ENCODE measurements at regions not wholly inside any gene's neighbourhood (a gene's known extent, or its start where the extent isn't known, plus 50 kb on each side); places are given as distances from the start of the nearest gene placed in this dataset.

DNA sequence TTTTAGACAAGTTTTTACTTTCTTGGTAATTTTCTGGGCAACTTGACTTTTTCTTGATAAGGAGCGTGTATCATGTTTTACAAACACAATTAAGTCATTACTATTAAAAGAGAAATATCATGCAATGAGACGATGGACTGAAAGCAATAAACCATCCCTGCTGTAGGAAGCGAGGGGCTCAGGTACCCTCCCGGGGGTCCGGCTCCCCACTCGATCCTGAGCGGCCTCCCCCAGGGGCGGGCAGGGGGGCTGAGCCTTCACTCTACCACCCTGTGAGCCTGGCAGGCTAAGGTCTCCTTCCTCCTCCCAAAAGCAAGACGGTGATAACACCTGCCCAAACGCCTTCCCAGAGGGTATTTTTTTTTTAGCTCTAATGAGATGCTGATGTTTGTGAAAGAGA is 51.8 kb upstream of the ADGRA1 start:
- Mint-ChIP-seq H3K4me1 (no peaks in the 10 kb centered on the region), H3K27ac (no peak overlapping the region)
- intact Hi-C loops (cut with micrococcal nuclease), result no loop called here

GRCh38 chr10:133034762-133035161 is 53.0 kb upstream of the ADGRA1 start:
- Mint-ChIP-seq H3K27ac (no peak overlapping the region), H3K4me1 (no peaks in the 10 kb centered on the region), H3K36me3 (ENCODE audit: low read depth) (no peaks in the 10 kb centered on the region), H3K27me3 (no peaks in the 10 kb centered on the region), H3K9me3 (no peaks in the 10 kb centered on the region), H3K4me3 (no peak overlapping the region)
- intact Hi-C loops (cut with micrococcal nuclease), result no loop called here
- no peak for DNase-seq

More for the DNA sequence above, 51.8 kb upstream of the ADGRA1 start:
- no peak for DNase-seq
- Mint-ChIP-seq H3K27me3 (no peaks in the 10 kb centered on the region), H3K36me3 (ENCODE audit: low read depth) (no peaks in the 10 kb centered on the region), H3K9me3 (no peaks in the 10 kb centered on the region), H3K4me3 (no peak overlapping the region)

GRCh38 chr10:133034092-133034491 is 53.6 kb upstream of the ADGRA1 start:
- Mint-ChIP-seq H3K4me3 (no peak overlapping the region), H3K27me3 (no peaks in the 10 kb centered on the region), H3K36me3 (ENCODE audit: low read depth) (no peaks in the 10 kb centered on the region), H3K9me3 (no peaks in the 10 kb centered on the region), H3K4me1 (no peaks in the 10 kb centered on the region), H3K27ac (no peak overlapping the region)
- DNase-seq, result no peak
- intact Hi-C loops (cut with micrococcal nuclease), result no loop called here

DNA sequence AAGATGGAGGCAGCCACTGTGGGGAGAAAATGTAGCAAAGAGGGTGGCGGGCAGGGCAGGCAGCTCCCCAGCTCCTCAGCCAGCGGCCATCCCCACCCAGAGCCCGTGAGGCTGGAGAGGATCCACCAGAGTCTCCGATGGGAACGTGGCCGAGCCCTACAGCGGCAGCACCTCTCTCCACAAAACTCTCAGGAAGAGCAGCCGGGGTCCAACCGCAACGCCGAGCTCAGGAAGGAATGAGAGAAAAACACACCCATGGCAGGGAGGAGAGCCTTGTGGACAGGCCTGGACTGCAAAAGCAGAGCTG is 54.0 kb upstream of the ADGRA1 start:
- Mint-ChIP-seq H3K4me1 (no peaks in the 10 kb centered on the region), H3K9me3 (no peaks in the 10 kb centered on the region), H3K4me3 (no peak overlapping the region), H3K27ac (no peak overlapping the region), H3K36me3 (ENCODE audit: low read depth) (no peaks in the 10 kb centered on the region), H3K27me3 (no peaks in the 10 kb centered on the region)
- DNase-seq, result no peak
- intact Hi-C loops (cut with micrococcal nuclease), result no loop called here

DNA sequence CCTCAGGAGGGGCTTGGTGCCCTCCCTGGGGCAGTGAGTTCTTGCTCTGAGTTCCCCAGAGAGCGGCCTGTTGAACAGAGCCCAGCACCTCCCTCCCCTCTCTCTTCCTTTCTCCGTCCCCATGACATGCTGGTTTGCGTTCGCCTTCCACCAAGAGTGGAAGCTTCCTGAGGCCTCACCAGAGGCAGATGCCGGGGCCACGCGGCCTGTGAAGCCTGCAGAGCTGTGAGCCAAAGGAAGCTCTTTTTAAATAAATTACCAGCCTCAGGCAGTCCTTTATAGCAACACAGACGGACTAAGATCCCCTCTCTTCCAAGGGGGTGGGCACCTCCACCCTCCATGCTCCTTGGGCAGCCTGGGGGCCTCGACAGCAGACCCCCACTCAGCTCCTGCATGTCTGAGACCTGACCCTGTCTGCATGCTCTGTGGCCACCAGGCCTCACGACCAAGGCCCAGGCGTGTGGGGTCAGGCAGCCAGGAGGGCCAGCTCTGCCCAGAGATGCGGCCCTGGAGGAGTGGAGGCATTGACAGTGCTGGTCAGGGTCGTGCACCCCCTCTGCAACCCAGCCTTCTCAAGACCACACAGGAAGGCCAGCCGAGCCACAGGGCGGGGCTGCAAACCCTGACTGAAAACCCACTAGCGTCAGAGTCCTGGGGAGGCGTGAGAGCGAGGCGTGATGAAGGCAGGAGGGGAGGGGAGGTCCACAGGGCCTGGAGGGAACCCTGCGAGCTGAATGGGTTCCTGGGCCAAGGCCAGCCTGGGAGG is 54.6 kb upstream of the ADGRA1 start:
- H3K4me1 Mint-ChIP-seq, result no peaks in the 10 kb centered on the region
- intact Hi-C loops (cut with micrococcal nuclease), result no loop called here
- H3K27ac Mint-ChIP-seq, result no peak overlapping the region
- no peaks in the 10 kb centered on the region for H3K27me3 Mint-ChIP-seq
- DNase-seq, result no peak
- H3K36me3 Mint-ChIP-seq (ENCODE audit: low read depth), result no peaks in the 10 kb centered on the region
- no peak overlapping the region for H3K4me3 Mint-ChIP-seq
- H3K9me3 Mint-ChIP-seq, result no peaks in the 10 kb centered on the region

GRCh38 chr10:133032231-133032630 is 55.5 kb upstream of the ADGRA1 start:
- Mint-ChIP-seq H3K4me3 (no peak overlapping the region), H3K9me3 (no peaks in the 10 kb centered on the region), H3K27ac (no peak overlapping the region), H3K27me3 (no peaks in the 10 kb centered on the region), H3K4me1 (no peaks in the 10 kb centered on the region), H3K36me3 (ENCODE audit: low read depth) (no peaks in the 10 kb centered on the region)
- intact Hi-C loops (cut with micrococcal nuclease), result no loop called here
- no peak for DNase-seq

- intact Hi-C loops (cut with micrococcal nuclease), result no loop called here
- Mint-ChIP-seq H3K27me3 (no peaks in the 10 kb centered on the region), H3K27ac (no peak overlapping the region), H3K36me3 (ENCODE audit: low read depth) (no peaks in the 10 kb centered on the region), H3K4me1 (no peaks in the 10 kb centered on the region), H3K9me3 (no peaks in the 10 kb centered on the region), H3K4me3 (no peak overlapping the region)
- no peak for DNase-seq
These were observed 56.1 kb upstream of the ADGRA1 start for GRCh38 chr10:133031541-133032125.

GRCh38 chr10:133030781-133031180 is 56.9 kb upstream of the ADGRA1 start:
- DNase-seq, result no peak
- Mint-ChIP-seq H3K4me3 (no peak overlapping the region), H3K9me3 (no peaks in the 10 kb centered on the region), H3K27ac (no peak overlapping the region), H3K36me3 (ENCODE audit: low read depth) (no peaks in the 10 kb centered on the region), H3K4me1 (no peaks in the 10 kb centered on the region), H3K27me3 (no peaks in the 10 kb centered on the region)
- intact Hi-C loops (cut with micrococcal nuclease), result no loop called here

DNA sequence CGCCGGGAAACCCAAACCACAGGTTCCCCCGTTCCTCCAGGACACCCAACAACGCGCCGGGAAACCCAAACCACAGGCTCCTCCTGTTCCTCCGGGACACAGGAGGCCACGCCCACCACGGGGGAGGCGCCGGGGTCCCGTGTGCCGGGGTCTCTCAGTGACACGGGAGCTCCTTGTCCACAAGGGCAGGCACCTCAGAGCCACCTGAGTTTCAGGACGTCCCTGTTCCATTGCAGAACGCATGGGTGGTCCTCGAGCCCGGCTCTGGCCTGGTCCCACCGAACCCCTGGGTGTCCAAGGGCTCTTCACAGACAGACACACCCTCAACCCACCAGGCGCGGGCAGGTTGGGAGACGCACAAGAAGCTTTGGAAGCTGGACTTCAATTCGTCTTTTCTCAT is 57.6 kb upstream of the ADGRA1 start:
- Mint-ChIP-seq H3K4me3 (no peak overlapping the region), H3K27ac (no peak overlapping the region), H3K36me3 (ENCODE audit: low read depth) (no peaks in the 10 kb centered on the region), H3K4me1 (no peaks in the 10 kb centered on the region), H3K27me3 (no peaks in the 10 kb centered on the region), H3K9me3 (no peaks in the 10 kb centered on the region)
- intact Hi-C loops (cut with micrococcal nuclease), result no loop called here
- DNase-seq, result no peak

DNA sequence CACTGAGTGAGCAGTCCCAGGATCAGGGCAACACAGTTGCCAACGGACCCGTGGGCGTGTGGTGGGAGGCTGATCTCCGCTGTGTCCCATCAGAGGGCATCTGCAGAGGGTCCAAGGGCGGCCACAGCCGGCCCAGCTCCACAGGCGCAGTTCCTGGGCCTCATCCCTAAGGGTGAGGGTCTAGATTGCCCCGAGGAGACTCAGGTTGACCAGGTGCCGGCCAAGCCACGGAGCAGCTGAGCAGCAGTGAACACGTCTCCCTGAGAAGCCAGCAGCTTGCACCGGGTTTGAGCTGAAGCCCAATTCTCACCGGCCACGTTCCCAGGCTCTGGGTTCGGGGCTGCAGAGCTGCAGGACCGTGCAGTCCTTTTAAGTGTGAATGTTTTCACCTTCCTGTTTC is 58.8 kb upstream of the ADGRA1 start:
- H3K9me3 Mint-ChIP-seq, result no peaks in the 10 kb centered on the region
- no peaks in the 10 kb centered on the region for H3K27me3 Mint-ChIP-seq
- no peak overlapping the region for H3K4me3 Mint-ChIP-seq
- H3K4me1 Mint-ChIP-seq, result no peaks in the 10 kb centered on the region
- intact Hi-C loops (cut with micrococcal nuclease), result no loop called here
- no peaks in the 10 kb centered on the region for H3K36me3 Mint-ChIP-seq (ENCODE audit: low read depth)
- H3K27ac Mint-ChIP-seq, result no peak overlapping the region
- DNase-seq, result no peak

GRCh38 chr10:133028158-133028557 is 59.6 kb upstream of the ADGRA1 start:
- no peak for DNase-seq
- Mint-ChIP-seq H3K9me3 (no peaks in the 10 kb centered on the region), H3K27ac (no peak overlapping the region), H3K4me1 (no peaks in the 10 kb centered on the region), H3K27me3 (no peaks in the 10 kb centered on the region), H3K4me3 (no peak overlapping the region), H3K36me3 (ENCODE audit: low read depth) (no peaks in the 10 kb centered on the region)
- intact Hi-C loops (cut with micrococcal nuclease), result no loop called here

DNA sequence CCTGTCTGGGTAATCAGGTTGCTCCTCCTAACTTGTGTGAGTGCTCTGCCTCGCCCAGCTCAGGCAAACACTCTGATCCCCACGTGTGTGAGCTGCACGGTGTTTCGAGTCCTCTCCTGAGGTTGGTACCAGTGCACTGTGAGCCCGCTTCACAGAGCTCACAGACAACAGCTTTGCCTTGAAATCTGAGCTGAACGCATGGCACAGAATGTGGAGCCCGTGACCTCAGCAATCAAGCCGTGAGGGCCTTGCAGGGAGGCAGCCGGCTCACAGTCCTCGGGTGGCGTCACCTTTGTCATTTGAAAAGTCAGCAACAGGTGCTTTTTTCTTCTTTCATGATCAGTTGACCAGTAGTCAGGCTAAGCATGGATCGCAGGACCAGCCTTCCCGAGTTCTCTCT is 60.2 kb upstream of the ADGRA1 start:
- no peak overlapping the region for H3K4me3 Mint-ChIP-seq
- no peaks in the 10 kb centered on the region for H3K27me3 Mint-ChIP-seq
- H3K27ac Mint-ChIP-seq, result no peak overlapping the region
- no peak for DNase-seq
- H3K36me3 Mint-ChIP-seq (ENCODE audit: low read depth), result no peaks in the 10 kb centered on the region
- no peaks in the 10 kb centered on the region for H3K9me3 Mint-ChIP-seq
- intact Hi-C loops (cut with micrococcal nuclease), result no loop called here
- H3K4me1 Mint-ChIP-seq, result no peaks in the 10 kb centered on the region

- intact Hi-C loops (cut with micrococcal nuclease), result no loop called here
- Mint-ChIP-seq H3K27me3 (no peaks in the 10 kb centered on the region), H3K9me3 (no peaks in the 10 kb centered on the region), H3K4me1 (no peaks in the 10 kb centered on the region), H3K27ac (no peak overlapping the region), H3K36me3 (ENCODE audit: low read depth) (no peaks in the 10 kb centered on the region), H3K4me3 (no peak overlapping the region)
- DNase-seq, result no peak
These were observed 60.9 kb upstream of the ADGRA1 start for GRCh38 chr10:133026726-133027395.

GRCh38 chr10:133026171-133026570 is 61.6 kb upstream of the ADGRA1 start:
- no peak for DNase-seq
- Mint-ChIP-seq H3K27me3 (no peaks in the 10 kb centered on the region), H3K36me3 (ENCODE audit: low read depth) (no peaks in the 10 kb centered on the region), H3K9me3 (no peaks in the 10 kb centered on the region), H3K4me1 (no peaks in the 10 kb centered on the region), H3K4me3 (no peak overlapping the region), H3K27ac (no peak overlapping the region)
- intact Hi-C loops (cut with micrococcal nuclease), result no loop called here

Data from activated CD4-positive, alpha-beta T cell treated with anti-CD3 and anti-CD28 coated beads, Interleukin-2, amount 10 ng/mL, durations not matched to agents 24 days and 14 days (primary cell).